Effector memory CD4-positive, alpha-beta T cell (primary cell): ENCODE measurements at regions not wholly inside any gene's neighbourhood (a gene's known extent, or its start where the extent isn't known, plus 50 kb on each side); places are given as distances from the start of the nearest gene placed in this dataset.
"Not testable (repeated sequence)": the region's sequence is repeated elsewhere in the genome, so short reads cannot be mapped to it uniquely, and the experiment has no call there.

Experiments used
- DNase-seq, 3 donors: peaks; one replicate each; pipeline ENCODE4 v3.0.0-alpha.2; 2020
- H3K27ac ChIP-seq: 2 replicates; pipeline ENCODE4 v1.7.0; 2013; ENCODE audit warnings: mild to moderate bottlenecking, low read length, moderate library complexity; ENCODE audit not compliant: insufficient read depth, poor library complexity, severe bottlenecking
- H3K27me3 ChIP-seq: replicated peaks from 2 replicates; pipeline ENCODE4 v1.7.0; 2013; ENCODE audit warnings: mild to moderate bottlenecking, low read length; ENCODE audit not compliant: insufficient read depth, control insufficient read depth, poor library complexity, severe bottlenecking
- H3K36me3 ChIP-seq: 2 replicates; pipeline ENCODE4 v1.7.0; 2013; ENCODE audit warnings: mild to moderate bottlenecking, low read length, moderate library complexity; ENCODE audit not compliant: control insufficient read depth, insufficient read depth
- H3K4me1 ChIP-seq: 2 replicates; pipeline ENCODE4 v1.7.0; 2013; ENCODE audit warnings: low read length, mild to moderate bottlenecking; ENCODE audit not compliant: control insufficient read depth, insufficient read depth, poor library complexity, severe bottlenecking
- H3K4me3 ChIP-seq: 2 replicates; pipeline ENCODE4 v1.7.0; 2013; ENCODE audit warnings: low read length, low read depth, mild to moderate bottlenecking; ENCODE audit not compliant: insufficient read depth, poor library complexity, severe bottlenecking
- H3K9me3 ChIP-seq: 2 replicates; pipeline ENCODE4 v1.7.0; 2013; ENCODE audit warnings: mild to moderate bottlenecking, low read length, moderate library complexity; ENCODE audit not compliant: control insufficient read depth

- not testable (repeated sequence) for DNase-seq, H3K4me3 ChIP-seq, H3K27me3 ChIP-seq, H3K9me3 ChIP-seq, H3K36me3 ChIP-seq, H3K27ac ChIP-seq, H3K4me1 ChIP-seq
Measured at GRCh38 chr7:114329458-114329857, 85.2 kb upstream of the FOXP2 start.

GRCh38 chr7:114317450-114318098 lies 97.0 kb upstream of the FOXP2 start:
- H3K27me3 ChIP-seq, result no peaks in the 10 kb centered on the region

GRCh38 chr7:114312649-114313048 lies 102.0 kb upstream of the FOXP2 start:
- Histone ChIP-seq H3K9me3 (no peaks in the 10 kb centered on the region), H3K36me3 (no peaks in the 10 kb centered on the region)
- DNase-seq, result no peak

More at GRCh38 chr7:114317450-114318098, 97.0 kb upstream of the FOXP2 start:
- H3K4me1 ChIP-seq, result no peaks in the 10 kb centered on the region
- no peak overlapping the region for H3K4me3 ChIP-seq
- no peaks in the 10 kb centered on the region for H3K36me3 ChIP-seq
- H3K27ac ChIP-seq, result no peak overlapping the region
- no peak for DNase-seq
- H3K9me3 ChIP-seq, result no peaks in the 10 kb centered on the region

GRCh38 chr7:114310345-114311110 lies 104.1 kb upstream of the FOXP2 start:
- H3K27me3 ChIP-seq, result no peaks in the 10 kb centered on the region
- H3K36me3 ChIP-seq, result no peaks in the 10 kb centered on the region
- no peaks in the 10 kb centered on the region for H3K9me3 ChIP-seq
- DNase-seq, result no peak
- H3K27ac ChIP-seq, result no peak overlapping the region
- no peak overlapping the region for H3K4me3 ChIP-seq
- H3K4me1 ChIP-seq, result no peaks in the 10 kb centered on the region

More at GRCh38 chr7:114312649-114313048, 102.0 kb upstream of the FOXP2 start:
- Histone ChIP-seq H3K27ac (no peak overlapping the region), H3K4me1 (no peaks in the 10 kb centered on the region), H3K4me3 (no peak overlapping the region), H3K27me3 (no peaks in the 10 kb centered on the region)

- no peak overlapping the region for H3K4me3 ChIP-seq
- H3K9me3 ChIP-seq, result no peaks in the 10 kb centered on the region
- no peak overlapping the region for H3K27ac ChIP-seq
- H3K27me3 ChIP-seq, result no peaks in the 10 kb centered on the region
- no peaks in the 10 kb centered on the region for H3K4me1 ChIP-seq
- no peak for DNase-seq
- H3K36me3 ChIP-seq, result no peaks in the 10 kb centered on the region
Measured at GRCh38 chr7:114309729-114310128, 104.9 kb upstream of the FOXP2 start.

- H3K27ac ChIP-seq, result no peak overlapping the region
- no peaks in the 10 kb centered on the region for H3K27me3 ChIP-seq
- no peaks in the 10 kb centered on the region for H3K9me3 ChIP-seq
- no peaks in the 10 kb centered on the region for H3K4me1 ChIP-seq
- no peak overlapping the region for H3K4me3 ChIP-seq
- no peaks in the 10 kb centered on the region for H3K36me3 ChIP-seq
- DNase-seq, result no peak
Measured at GRCh38 chr7:114303301-114303700, 111.3 kb upstream of the FOXP2 start.

- Histone ChIP-seq H3K27me3 (no peaks in the 10 kb centered on the region), H3K9me3 (no peaks in the 10 kb centered on the region), H3K27ac (no peak overlapping the region), H3K4me1 (no peaks in the 10 kb centered on the region), H3K36me3 (no peaks in the 10 kb centered on the region), H3K4me3 (no peak overlapping the region)
- no peak for DNase-seq
Measured at GRCh38 chr7:114302858-114303257, 111.8 kb upstream of the FOXP2 start.

- no peaks in the 10 kb centered on the region for H3K27me3 ChIP-seq
- H3K36me3 ChIP-seq, result no peaks in the 10 kb centered on the region
- no peaks in the 10 kb centered on the region for H3K9me3 ChIP-seq
- no peaks in the 10 kb centered on the region for H3K4me1 ChIP-seq
- DNase-seq, result no peak
- no peak overlapping the region for H3K4me3 ChIP-seq
- H3K27ac ChIP-seq, result no peak overlapping the region
Measured at GRCh38 chr7:114298011-114298410, 116.6 kb upstream of the FOXP2 start.

GRCh38 chr7:114297121-114297520 lies 117.5 kb upstream of the FOXP2 start:
- no peaks in the 10 kb centered on the region for H3K9me3 ChIP-seq
- no peaks in the 10 kb centered on the region for H3K27me3 ChIP-seq
- no peak overlapping the region for H3K4me3 ChIP-seq
- no peaks in the 10 kb centered on the region for H3K36me3 ChIP-seq
- DNase-seq, result no peak
- H3K4me1 ChIP-seq, result no peaks in the 10 kb centered on the region
- H3K27ac ChIP-seq, result no peak overlapping the region

- H3K9me3 ChIP-seq, result no peaks in the 10 kb centered on the region
- H3K36me3 ChIP-seq, result no peaks in the 10 kb centered on the region
- H3K27me3 ChIP-seq, result no peaks in the 10 kb centered on the region
- no peak for DNase-seq
- no peak overlapping the region for H3K27ac ChIP-seq
- H3K4me3 ChIP-seq, result no peak overlapping the region
- H3K4me1 ChIP-seq, result no peaks in the 10 kb centered on the region
Measured at GRCh38 chr7:114295522-114295921, 119.1 kb upstream of the FOXP2 start.
